ENCODE measurements at regions not wholly inside any gene's neighbourhood (a gene's known extent, or its start where the extent isn't known, plus 50 kb on each side); places are given as distances from the start of the nearest gene placed in this dataset.

DNA sequence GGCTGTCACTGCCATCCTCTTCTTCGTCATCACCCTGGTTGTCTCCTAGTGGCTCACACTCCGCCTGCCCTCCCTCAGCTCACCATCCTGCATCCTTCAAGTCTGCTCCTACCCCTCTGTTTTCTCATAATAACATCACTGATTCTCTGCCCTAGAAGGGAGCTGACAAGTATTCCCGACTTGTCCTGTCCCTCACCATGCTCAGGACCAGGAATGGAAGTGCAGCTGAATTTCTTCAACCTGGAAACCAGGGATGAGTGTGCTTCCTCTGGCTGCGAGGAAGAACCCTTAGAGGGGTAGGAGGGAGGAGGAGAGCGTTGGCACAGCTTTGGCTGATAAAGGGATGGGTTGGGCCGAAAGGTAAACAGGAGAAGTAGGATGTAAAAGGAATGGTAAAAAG, 174.8 kb upstream of the GPR26 start:
- H3K4me3 ChIP-seq (ENCODE audit: low read depth, low read length), result no peak overlapping the region
- TF ChIP-seq, protein P1, sequence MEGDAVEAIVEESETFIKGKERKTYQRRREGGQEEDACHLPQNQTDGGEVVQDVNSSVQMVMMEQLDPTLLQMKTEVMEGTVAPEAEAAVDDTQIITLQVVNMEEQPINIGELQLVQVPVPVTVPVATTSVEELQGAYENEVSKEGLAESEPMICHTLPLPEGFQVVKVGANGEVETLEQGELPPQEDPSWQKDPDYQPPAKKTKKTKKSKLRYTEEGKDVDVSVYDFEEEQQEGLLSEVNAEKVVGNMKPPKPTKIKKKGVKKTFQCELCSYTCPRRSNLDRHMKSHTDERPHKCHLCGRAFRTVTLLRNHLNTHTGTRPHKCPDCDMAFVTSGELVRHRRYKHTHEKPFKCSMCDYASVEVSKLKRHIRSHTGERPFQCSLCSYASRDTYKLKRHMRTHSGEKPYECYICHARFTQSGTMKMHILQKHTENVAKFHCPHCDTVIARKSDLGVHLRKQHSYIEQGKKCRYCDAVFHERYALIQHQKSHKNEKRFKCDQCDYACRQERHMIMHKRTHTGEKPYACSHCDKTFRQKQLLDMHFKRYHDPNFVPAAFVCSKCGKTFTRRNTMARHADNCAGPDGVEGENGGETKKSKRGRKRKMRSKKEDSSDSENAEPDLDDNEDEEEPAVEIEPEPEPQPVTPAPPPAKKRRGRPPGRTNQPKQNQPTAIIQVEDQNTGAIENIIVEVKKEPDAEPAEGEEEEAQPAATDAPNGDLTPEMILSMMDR (conservative IDR thresholded peaks at IDR 0.05; ENCODE audit: low read depth, low read length), result no peak
- no peak for DNase-seq (ENCODE audit: low read depth)

DNA sequence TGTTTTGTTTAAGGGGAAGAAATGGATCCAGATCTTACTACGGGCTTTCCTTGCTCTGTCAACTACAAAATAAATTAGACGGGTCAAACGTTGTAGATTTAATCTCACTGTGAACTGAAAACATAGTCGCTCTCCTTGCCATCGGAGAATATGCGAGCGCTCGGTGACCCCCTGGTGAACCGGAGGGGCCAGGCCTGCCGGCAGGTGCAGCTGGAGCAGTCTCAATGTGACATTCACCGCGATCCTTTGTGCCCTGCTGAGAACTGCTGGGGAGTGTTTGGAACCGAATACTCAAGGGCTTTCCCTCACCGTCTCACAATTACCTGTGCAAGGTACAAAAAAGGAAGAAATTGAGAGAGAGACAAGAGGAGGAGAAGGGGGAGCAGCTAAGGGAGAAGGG, 174.1 kb upstream of the GPR26 start:
- no peak overlapping the region for H3K4me3 ChIP-seq (ENCODE audit: low read depth, low read length)
- TF ChIP-seq, protein P1 (conservative IDR thresholded peaks at IDR 0.05; ENCODE audit: low read depth, low read length), result no peak
- no peak for DNase-seq (ENCODE audit: low read depth)

DNA sequence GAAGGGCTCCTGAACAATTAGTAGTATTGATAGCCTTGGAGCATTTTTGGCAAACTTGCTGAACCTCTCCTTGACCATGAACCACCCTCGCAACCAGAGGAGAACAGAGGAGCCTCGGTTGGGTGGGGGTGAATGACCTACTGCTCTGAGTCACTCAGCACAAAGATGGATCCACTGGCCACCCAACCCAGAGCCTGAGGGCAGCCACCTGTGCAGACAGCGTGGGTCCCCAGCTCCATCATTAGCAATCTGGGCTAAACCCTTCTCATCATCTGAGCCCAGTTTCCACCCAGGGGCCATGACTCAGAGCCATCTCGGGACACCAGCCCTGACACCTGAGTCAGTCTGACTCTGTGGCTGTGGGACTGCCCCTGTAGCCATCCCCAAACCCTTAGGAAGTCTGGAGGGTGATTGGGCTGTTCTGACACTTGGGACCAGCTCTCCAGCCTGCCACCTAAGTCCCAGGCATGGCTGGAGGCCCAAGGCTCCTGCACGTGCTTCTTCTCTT, 171.8 kb upstream of the GPR26 start:
- no peak for DNase-seq (ENCODE audit: low read depth)
- no peak overlapping the region for H3K4me3 ChIP-seq (ENCODE audit: low read depth, low read length)
- TF ChIP-seq, protein P1 (conservative IDR thresholded peaks at IDR 0.05; ENCODE audit: low read depth, low read length), result no peak

DNA sequence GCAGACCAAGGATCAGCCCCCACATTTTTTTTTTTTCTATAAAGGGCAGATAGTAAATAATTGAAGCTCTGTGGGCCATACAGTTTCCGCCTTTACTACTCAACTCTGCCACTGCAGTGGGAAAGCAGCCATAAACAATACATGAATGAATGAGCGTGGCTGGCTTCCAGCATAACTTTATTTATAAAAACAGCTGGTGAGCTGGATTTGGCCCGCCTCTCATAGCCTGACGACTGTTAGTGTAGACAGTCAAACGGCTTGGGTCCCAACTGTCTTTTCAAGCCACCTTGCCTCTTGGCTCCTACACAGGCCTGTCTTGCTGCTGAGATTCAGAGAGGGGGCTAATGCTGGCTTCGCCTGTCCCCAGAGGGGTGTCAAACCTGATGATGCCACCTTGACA, 169.8 kb upstream of the GPR26 start:
- no peak overlapping the region for H3K4me3 ChIP-seq (ENCODE audit: low read depth, low read length)
- TF ChIP-seq, protein P1 (conservative IDR thresholded peaks at IDR 0.05; ENCODE audit: low read depth, low read length), result no peak
- no peak for DNase-seq (ENCODE audit: low read depth)

DNA sequence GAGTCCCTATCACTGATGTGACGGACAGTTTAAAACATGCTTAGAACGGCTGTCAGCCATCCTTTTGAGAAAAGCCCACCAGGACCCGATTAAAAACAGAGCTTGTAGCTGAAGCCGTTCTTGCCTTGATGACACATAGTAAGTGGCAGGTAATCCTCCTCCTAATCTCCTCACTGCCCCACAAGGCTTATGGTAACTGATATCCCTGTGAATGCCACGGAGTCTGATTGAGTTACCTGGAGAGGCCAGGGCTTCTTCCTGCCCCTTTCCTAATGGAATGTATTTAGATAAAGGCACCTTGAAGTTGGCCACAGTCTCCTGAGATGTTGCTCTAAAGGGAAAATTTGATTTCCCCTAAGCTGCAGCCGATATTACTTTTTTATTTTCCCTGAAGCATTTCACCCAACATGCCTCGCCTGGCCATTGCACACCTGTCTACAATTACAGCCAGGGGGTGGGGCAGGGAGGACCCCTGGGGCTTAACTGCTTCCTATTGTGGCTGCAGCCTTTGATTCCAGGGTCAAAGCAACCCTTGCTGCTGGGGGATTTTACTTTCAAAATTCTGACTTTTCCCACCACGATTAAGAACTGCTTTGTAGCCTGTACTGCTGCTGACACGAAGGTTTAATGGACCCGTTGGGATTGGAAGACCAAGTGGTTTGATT, 169.0 kb upstream of the GPR26 start:
- TF ChIP-seq, protein P1 (conservative IDR thresholded peaks at IDR 0.05; ENCODE audit: low read depth, low read length), result no peak
- no peak overlapping the region for H3K4me3 ChIP-seq (ENCODE audit: low read depth, low read length)
- no peak for DNase-seq (ENCODE audit: low read depth)

DNA sequence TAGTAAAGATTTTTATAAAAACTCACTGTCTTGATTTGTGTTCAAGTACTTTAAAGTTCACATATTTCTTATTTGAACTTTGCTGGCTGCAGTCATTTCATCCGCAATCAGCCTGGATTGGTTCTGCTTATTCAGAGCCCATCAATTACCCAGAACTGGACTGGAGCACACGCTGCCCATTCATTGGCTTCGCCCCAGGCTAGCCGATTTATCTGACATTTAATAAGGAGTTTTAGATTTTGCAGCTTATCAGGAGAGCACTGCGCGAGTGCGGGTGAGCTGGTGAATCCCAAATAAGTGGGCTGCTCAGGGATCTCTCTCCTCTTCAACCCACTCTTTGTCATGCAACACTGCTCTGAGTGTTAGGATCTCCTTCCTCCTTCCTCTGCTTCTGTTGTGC, 166.0 kb upstream of the GPR26 start:
- no peak overlapping the region for H3K4me3 ChIP-seq (ENCODE audit: low read depth, low read length)
- DNase-seq (ENCODE audit: low read depth), result no peak
- TF ChIP-seq, protein P1 (conservative IDR thresholded peaks at IDR 0.05; ENCODE audit: low read depth, low read length), result no peak

DNA sequence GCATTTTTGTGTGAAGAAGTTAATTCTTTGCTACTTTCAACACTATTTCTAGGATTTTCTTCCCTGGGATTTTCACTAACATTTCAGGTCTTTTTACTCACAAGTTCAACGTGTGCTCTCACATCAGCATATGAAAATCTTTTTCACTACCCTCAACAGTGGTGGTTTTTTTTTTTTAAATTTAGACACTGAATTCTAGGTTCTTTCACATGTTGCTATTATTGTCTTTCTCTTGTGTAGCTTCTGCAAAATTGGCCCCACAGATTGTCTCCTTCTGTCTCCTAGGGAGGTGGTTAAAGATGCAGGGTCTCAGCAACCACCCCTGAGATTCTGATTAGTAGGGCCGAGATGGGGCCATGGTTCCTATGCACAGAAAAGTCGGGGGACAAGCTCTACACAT, 165.0 kb upstream of the GPR26 start:
- DNase-seq (ENCODE audit: low read depth), result no peak
- H3K4me3 ChIP-seq (ENCODE audit: low read depth, low read length), result no peak overlapping the region
- TF ChIP-seq, protein P1 (conservative IDR thresholded peaks at IDR 0.05; ENCODE audit: low read depth, low read length), result no peak
